ENCODE measurements at regions not wholly inside any gene's neighbourhood (a gene's known extent, or its start where the extent isn't known, plus 50 kb on each side); places are given as distances from the start of the nearest gene placed in this dataset.
"Not testable (repeated sequence)": the region's sequence is repeated elsewhere in the genome, so short reads cannot be mapped to it uniquely, and the experiment has no call there.

- Histone ChIP-seq H3K36me3 (ENCODE audit: insufficient read depth, low read length) (no peaks in the 10 kb centered on the region), H3K27ac (ENCODE audit: low read depth, low read length) (peak overlapping the region; percentile 62; the same call in 1 of the 2 replicates), H3K4me1 (ENCODE audit: insufficient read depth, low read length) (peaks cover 29% of the 10 kb centered on the region; the same call in 1 of the 2 replicates), H3K9me3 (ENCODE audit: insufficient read depth, low read depth, low read length) (no peaks in the 10 kb centered on the region), H3K9ac (ENCODE audit: low read depth, low read length) (no peak overlapping the region), H3K4me3 (ENCODE audit: low read length) (no peak overlapping the region), H3K27me3 (ENCODE audit: insufficient read depth, low read length) (no peaks in the 10 kb centered on the region)
- 17% methylated on average over 17 of the region's 17 CpGs for WGBS
These were observed 126.0 kb upstream of the CIBAR2 start for GRCh38 chr16:85238233-85238647.

GRCh38 chr16:85239239-85239638 is 127.0 kb upstream of the CIBAR2 start:
- Histone ChIP-seq H3K4me3 (ENCODE audit: low read length) (no peak overlapping the region), H3K27ac (ENCODE audit: low read depth, low read length) (no peak overlapping the region; the same call in 1 of the 2 replicates), H3K27me3 (ENCODE audit: insufficient read depth, low read length) (no peaks in the 10 kb centered on the region), H3K9ac (ENCODE audit: low read depth, low read length) (no peak overlapping the region), H3K4me1 (ENCODE audit: insufficient read depth, low read length) (peaks cover 29% of the 10 kb centered on the region; the same call in 1 of the 2 replicates), H3K36me3 (ENCODE audit: insufficient read depth, low read length) (no peaks in the 10 kb centered on the region), H3K9me3 (ENCODE audit: insufficient read depth, low read depth, low read length) (no peaks in the 10 kb centered on the region)
- 87% methylated on average over 5 of the region's 5 CpGs for WGBS

GRCh38 chr16:85239871-85240270 is 127.6 kb upstream of the CIBAR2 start:
- Histone ChIP-seq H3K27ac (ENCODE audit: low read depth, low read length) (no peak overlapping the region), H3K27me3 (ENCODE audit: insufficient read depth, low read length) (no peaks in the 10 kb centered on the region), H3K4me1 (ENCODE audit: insufficient read depth, low read length) (peaks cover 29% of the 10 kb centered on the region; the same call in 1 of the 2 replicates), H3K9me3 (ENCODE audit: insufficient read depth, low read depth, low read length) (no peaks in the 10 kb centered on the region), H3K36me3 (ENCODE audit: insufficient read depth, low read length) (no peaks in the 10 kb centered on the region), H3K9ac (ENCODE audit: low read depth, low read length) (no peak overlapping the region), H3K4me3 (ENCODE audit: low read length) (no peak overlapping the region)
- 87% methylated on average over 8 of the region's 8 CpGs for WGBS

GRCh38 chr16:85240982-85241924 is 129.0 kb upstream of the CIBAR2 start:
- H3K9me3 ChIP-seq (ENCODE audit: insufficient read depth, low read depth, low read length): no peaks in the 10 kb centered on the region
- no peak overlapping the region for H3K27ac ChIP-seq (ENCODE audit: low read depth, low read length)
- H3K36me3 ChIP-seq (ENCODE audit: insufficient read depth, low read length): no peaks in the 10 kb centered on the region
- H3K9ac ChIP-seq (ENCODE audit: low read depth, low read length): peak overlapping the region; percentile 44; the same call in 1 of the 2 replicates
- H3K4me1 ChIP-seq (ENCODE audit: insufficient read depth, low read length): peaks cover 26% of the 10 kb centered on the region; the same call in 1 of the 2 replicates
- H3K27me3 ChIP-seq (ENCODE audit: insufficient read depth, low read length): no peaks in the 10 kb centered on the region
- no peak overlapping the region for H3K4me3 ChIP-seq (ENCODE audit: low read length)
- 81% methylated on average over 18 of the region's 18 CpGs for WGBS

GRCh38 chr16:85242140-85242539 is 129.9 kb upstream of the CIBAR2 start:
- no peak overlapping the region for H3K9ac ChIP-seq (ENCODE audit: low read depth, low read length)
- H3K36me3 ChIP-seq (ENCODE audit: insufficient read depth, low read length): no peaks in the 10 kb centered on the region
- no peak overlapping the region for H3K4me3 ChIP-seq (ENCODE audit: low read length)
- H3K9me3 ChIP-seq (ENCODE audit: insufficient read depth, low read depth, low read length): no peaks in the 10 kb centered on the region
- 83% methylated on average over 10 of the region's 10 CpGs for WGBS
- peaks cover 21% of the 10 kb centered on the region; the same call in 1 of the 2 replicates for H3K4me1 ChIP-seq (ENCODE audit: insufficient read depth, low read length)
- H3K27ac ChIP-seq (ENCODE audit: low read depth, low read length): no peak overlapping the region
- no peaks in the 10 kb centered on the region for H3K27me3 ChIP-seq (ENCODE audit: insufficient read depth, low read length)

GRCh38 chr16:85243308-85243707 is 131.0 kb upstream of the CIBAR2 start:
- H3K27me3 ChIP-seq (ENCODE audit: insufficient read depth, low read length): no peaks in the 10 kb centered on the region
- WGBS: 91% methylated on average over 12 of the region's 12 CpGs
- H3K9me3 ChIP-seq (ENCODE audit: insufficient read depth, low read depth, low read length): no peaks in the 10 kb centered on the region

GRCh38 chr16:85244452-85244851 is 132.2 kb upstream of the CIBAR2 start:
- H3K27me3 ChIP-seq (ENCODE audit: insufficient read depth, low read length); H3K27ac ChIP-seq (ENCODE audit: low read depth, low read length); H3K36me3 ChIP-seq (ENCODE audit: insufficient read depth, low read length); H3K9me3 ChIP-seq (ENCODE audit: insufficient read depth, low read depth, low read length); H3K9ac ChIP-seq (ENCODE audit: low read depth, low read length); H3K4me3 ChIP-seq (ENCODE audit: low read length): not testable (repeated sequence)
- peaks cover 14% of the 10 kb centered on the region; the same call in 1 of the 2 replicates for H3K4me1 ChIP-seq (ENCODE audit: insufficient read depth, low read length)
- 98% methylated on average over 8 of the region's 8 CpGs for WGBS

More at GRCh38 chr16:85243308-85243707, 131.0 kb upstream of the CIBAR2 start:
- Histone ChIP-seq H3K4me3 (ENCODE audit: low read length) (no peak overlapping the region), H3K36me3 (ENCODE audit: insufficient read depth, low read length) (no peaks in the 10 kb centered on the region), H3K4me1 (ENCODE audit: insufficient read depth, low read length) (peaks cover 15% of the 10 kb centered on the region; the same call in 1 of the 2 replicates), H3K27ac (ENCODE audit: low read depth, low read length) (no peak overlapping the region), H3K9ac (ENCODE audit: low read depth, low read length) (no peak overlapping the region)

GRCh38 chr16:85245307-85246172 is 133.3 kb upstream of the CIBAR2 start:
- no peak overlapping the region for H3K27ac ChIP-seq (ENCODE audit: low read depth, low read length)
- H3K9ac ChIP-seq (ENCODE audit: low read depth, low read length): no peak overlapping the region

GRCh38 chr16:85246473-85246872 is 134.2 kb upstream of the CIBAR2 start:
- Histone ChIP-seq H3K9me3 (ENCODE audit: insufficient read depth, low read depth, low read length) (no peaks in the 10 kb centered on the region), H3K27ac (ENCODE audit: low read depth, low read length) (no peak overlapping the region), H3K27me3 (ENCODE audit: insufficient read depth, low read length) (no peaks in the 10 kb centered on the region), H3K4me1 (ENCODE audit: insufficient read depth, low read length) (peaks cover under 1% of the 10 kb centered on the region; the same call in 1 of the 2 replicates), H3K4me3 (ENCODE audit: low read length) (no peak overlapping the region), H3K36me3 (ENCODE audit: insufficient read depth, low read length) (no peaks in the 10 kb centered on the region), H3K9ac (ENCODE audit: low read depth, low read length) (no peak overlapping the region)
- 67% methylated on average over 6 of the region's 8 CpGs for WGBS

More at GRCh38 chr16:85245307-85246172, 133.3 kb upstream of the CIBAR2 start:
- WGBS: 38% methylated on average over 22 of the region's 24 CpGs
- no peak overlapping the region for H3K4me3 ChIP-seq (ENCODE audit: low read length)
- H3K36me3 ChIP-seq (ENCODE audit: insufficient read depth, low read length): no peaks in the 10 kb centered on the region
- peaks cover 8% of the 10 kb centered on the region; the same call in 1 of the 2 replicates for H3K4me1 ChIP-seq (ENCODE audit: insufficient read depth, low read length)
- H3K27me3 ChIP-seq (ENCODE audit: insufficient read depth, low read length): no peaks in the 10 kb centered on the region
- no peaks in the 10 kb centered on the region for H3K9me3 ChIP-seq (ENCODE audit: insufficient read depth, low read depth, low read length)

GRCh38 chr16:85246973-85247372 is 134.7 kb upstream of the CIBAR2 start:
- Histone ChIP-seq H3K27ac (ENCODE audit: low read depth, low read length) (no peak overlapping the region), H3K4me1 (ENCODE audit: insufficient read depth, low read length) (no peaks in the 10 kb centered on the region), H3K27me3 (ENCODE audit: insufficient read depth, low read length) (no peaks in the 10 kb centered on the region), H3K9ac (ENCODE audit: low read depth, low read length) (no peak overlapping the region), H3K36me3 (ENCODE audit: insufficient read depth, low read length) (no peaks in the 10 kb centered on the region), H3K4me3 (ENCODE audit: low read length) (no peak overlapping the region), H3K9me3 (ENCODE audit: insufficient read depth, low read depth, low read length) (no peaks in the 10 kb centered on the region)
- 81% methylated on average over 8 of the region's 8 CpGs for WGBS

- 89% methylated on average over 3 of the region's 5 CpGs for WGBS
- Histone ChIP-seq H3K4me1 (ENCODE audit: insufficient read depth, low read length) (no peaks in the 10 kb centered on the region), H3K9me3 (ENCODE audit: insufficient read depth, low read depth, low read length) (no peaks in the 10 kb centered on the region), H3K36me3 (ENCODE audit: insufficient read depth, low read length) (no peaks in the 10 kb centered on the region), H3K27me3 (ENCODE audit: insufficient read depth, low read length) (no peaks in the 10 kb centered on the region), H3K4me3 (ENCODE audit: low read length) (no peak overlapping the region), H3K9ac (ENCODE audit: low read depth, low read length) (no peak overlapping the region), H3K27ac (ENCODE audit: low read depth, low read length) (no peak overlapping the region)
These were observed 136.1 kb upstream of the CIBAR2 start for GRCh38 chr16:85248342-85248741.
